Suppressor macrophage treated with lipopolysaccharide for 4 hours (primary cell): ENCODE measurements at regions not wholly inside any gene's neighbourhood (a gene's known extent, or its start where the extent isn't known, plus 50 kb on each side); places are given as distances from the start of the nearest gene placed in this dataset.

ENCODE experiments used
- DNase-seq: peaks from one replicate; pipeline ENCODE4 v3.0.0-alpha.2; 2020

DNA sequence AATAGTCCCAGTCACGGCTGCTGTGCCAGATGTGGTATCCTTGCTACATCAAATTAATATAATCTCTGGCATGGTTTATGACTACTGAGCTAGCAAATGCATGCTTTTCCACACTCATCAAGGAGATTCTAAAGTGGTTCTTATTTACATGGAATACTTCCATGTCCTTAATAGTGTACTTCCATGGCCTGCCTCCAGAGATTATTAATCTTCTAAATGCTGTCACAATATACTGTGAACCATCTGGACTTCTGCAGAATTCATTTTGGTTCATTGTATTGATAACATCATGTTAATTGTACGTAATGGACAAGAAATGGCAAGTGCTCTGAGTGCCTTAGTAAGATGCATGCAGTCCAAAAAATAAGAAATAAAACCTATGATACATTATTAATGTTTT, 230.8 kb downstream of the NUAK1 start:
- no peak for DNase-seq

- no peak for DNase-seq
These were observed 228.7 kb downstream of the NUAK1 start for GRCh38 chr12:105910030-105910429.

DNA sequence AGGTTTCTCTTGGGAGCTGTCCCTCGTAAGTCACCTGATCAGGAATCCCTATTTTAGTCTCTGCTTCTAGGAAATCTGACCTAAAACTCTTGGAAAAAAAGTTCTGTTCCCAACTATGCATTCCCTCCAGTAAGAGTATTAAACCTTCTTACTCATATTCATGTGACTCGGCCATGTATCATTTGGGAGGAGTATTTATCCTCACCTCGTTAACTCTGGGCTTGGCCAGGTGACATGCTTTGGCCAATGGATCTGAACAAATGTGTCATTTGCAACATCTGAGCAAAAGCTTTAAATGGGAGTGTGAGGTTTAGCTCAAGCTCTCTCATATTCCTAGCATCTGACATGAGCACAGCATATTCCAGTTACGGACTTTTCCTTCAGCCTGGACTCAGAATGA, 226.8 kb downstream of the NUAK1 start:
- no peak for DNase-seq

DNA sequence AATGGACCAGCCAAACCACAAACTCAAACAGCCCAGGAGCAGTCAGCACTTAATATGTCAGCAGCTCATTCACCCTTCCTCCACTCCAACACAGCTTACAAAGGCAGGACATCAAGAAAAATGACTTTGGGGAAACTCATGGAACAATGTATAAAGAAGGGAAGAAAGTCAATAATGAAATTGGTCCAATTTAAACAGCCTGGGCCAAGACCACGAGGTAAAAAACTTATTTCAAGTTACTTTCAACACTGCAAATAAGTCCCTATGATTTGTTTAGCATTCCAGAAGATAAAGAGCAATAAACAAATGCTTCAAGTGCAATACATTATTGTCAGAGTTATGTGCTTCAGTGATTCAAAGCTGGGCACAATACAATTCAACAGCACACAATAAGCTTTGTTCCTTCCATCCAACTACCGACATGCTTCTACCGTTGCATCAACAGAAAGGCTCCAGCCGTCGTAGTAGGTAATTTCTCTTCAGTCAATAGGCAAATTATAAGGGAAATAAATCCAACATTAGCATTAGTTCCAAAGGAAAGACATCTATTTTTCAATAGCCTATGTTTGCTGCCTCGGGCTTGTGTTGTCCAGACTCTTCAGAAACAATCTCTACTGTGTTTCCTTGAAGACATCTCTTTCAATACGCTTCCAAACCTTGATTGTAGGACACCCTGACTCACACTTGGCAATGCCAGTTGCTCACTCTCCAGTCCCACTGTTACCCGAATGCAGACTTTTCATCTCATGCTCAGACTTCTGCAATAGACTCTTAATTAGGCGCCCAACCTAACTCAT, 225.7 kb downstream of the NUAK1 start:
- DNase-seq, result no peak

- no peak for DNase-seq
These were observed 222.6 kb downstream of the NUAK1 start for GRCh38 chr12:105915997-105916759.

DNA sequence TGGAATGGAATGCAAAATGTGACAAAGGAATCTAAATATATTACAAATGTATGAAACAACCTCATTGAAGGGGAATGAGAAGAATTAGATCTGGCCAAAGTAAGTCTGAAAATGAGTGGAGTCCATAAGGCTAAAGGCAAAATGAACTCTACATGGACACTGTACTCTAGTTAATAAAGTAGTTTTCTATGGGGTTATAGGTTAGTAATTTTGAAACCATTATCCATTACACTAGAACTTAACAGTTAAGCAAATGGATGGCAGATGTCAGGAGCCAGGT, 222.1 kb downstream of the NUAK1 start:
- DNase-seq, result no peak

- DNase-seq, result no peak
These were observed 218.5 kb downstream of the NUAK1 start for GRCh38 chr12:105920161-105920684.

- no peak for DNase-seq
These were observed 217.7 kb downstream of the NUAK1 start for GRCh38 chr12:105921055-105921454.

- DNase-seq, result no peak
These were observed 216.7 kb downstream of the NUAK1 start for GRCh38 chr12:105921872-105922669.

DNA sequence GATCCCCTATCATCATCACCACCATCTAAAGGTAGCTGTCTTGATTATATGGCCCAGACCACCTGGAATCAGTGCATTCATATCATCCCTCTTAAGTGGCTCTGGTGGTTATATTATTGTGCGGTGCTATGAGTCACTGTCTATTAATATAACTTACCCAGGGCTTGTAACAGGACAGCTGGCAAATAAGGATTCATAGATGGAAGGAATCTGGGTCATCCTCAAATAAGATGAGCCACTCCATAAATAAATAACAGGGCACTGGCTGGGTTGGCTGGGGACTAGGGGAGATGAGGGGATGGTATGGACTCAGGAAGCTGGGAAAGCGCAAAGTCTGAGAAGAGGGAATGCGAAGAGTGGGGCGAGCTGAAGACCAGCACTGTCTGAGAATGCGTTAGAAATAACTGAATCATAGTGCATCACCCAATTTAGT, 216.1 kb downstream of the NUAK1 start:
- DNase-seq, result no peak

DNA sequence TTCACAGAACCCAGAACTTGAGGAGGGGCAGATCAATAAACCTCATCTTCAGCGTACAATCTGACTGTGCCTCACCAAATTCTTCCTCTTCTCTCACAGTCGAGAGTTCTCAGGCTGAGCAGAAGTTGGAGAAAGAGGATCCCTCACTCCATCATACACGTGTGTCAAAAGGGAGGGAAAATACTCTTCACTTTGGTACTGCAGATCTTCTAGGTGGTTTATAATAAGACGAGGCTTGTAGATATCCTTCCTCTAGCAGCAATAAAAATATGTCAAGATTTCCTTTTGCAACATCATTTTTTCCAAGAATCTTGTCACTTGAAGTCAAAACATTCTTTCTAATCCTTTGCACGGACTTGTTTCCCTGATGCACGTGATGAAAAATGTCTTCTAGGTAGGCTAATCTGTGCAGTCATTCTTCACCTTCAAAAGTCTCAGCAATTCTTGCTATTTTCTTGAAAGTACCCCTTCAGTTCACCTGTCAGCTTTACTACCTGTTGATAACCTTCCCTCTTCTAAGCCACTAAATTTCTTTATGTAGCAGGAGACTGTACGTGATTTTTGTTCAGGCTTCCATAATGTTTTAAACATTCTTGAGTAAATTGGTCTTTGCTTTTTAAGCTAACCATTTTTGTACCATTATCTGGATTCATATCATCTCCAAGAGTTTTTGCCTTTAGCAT, 214.1 kb downstream of the NUAK1 start:
- no peak for DNase-seq

DNA sequence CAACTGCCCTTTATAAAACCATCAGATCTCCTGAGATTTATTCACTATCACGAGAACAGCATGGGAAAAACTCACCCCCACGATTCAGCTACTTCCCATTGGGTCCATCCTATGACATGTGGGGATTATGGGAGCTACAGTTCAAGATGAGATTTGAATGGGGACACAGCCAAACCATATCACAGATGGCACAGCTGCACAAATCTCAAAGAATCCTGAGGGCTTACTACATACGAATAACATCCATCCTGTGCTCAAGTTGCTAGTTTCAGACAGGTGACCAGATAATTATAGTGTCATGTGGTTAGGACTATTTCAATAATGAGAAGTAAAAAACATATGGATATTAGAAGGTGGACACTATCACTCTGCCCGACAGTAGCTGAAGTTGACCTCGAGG, 211.2 kb downstream of the NUAK1 start:
- DNase-seq, result no peak

- no peak for DNase-seq
These were observed 210.3 kb downstream of the NUAK1 start for GRCh38 chr12:105928436-105928835.

DNA sequence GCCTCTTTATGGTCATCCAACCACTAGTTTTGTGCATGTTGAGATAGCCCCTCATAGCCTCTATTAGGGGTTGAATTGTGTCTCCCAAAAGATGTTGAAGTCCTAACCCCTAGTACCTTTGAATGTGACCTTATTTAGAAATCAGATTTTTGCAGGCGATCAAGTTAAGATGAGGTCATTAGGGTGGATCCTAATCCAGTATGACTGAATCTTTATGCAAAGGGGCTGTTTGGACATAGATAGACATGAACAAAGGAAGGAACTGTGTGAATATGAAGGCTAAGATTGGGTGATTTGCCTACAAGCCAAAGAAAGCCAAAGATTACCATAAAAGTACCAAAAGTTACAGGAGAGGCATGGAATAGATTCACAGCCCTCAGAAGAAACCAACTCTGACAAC, 209.6 kb downstream of the NUAK1 start:
- DNase-seq, result no peak

DNA sequence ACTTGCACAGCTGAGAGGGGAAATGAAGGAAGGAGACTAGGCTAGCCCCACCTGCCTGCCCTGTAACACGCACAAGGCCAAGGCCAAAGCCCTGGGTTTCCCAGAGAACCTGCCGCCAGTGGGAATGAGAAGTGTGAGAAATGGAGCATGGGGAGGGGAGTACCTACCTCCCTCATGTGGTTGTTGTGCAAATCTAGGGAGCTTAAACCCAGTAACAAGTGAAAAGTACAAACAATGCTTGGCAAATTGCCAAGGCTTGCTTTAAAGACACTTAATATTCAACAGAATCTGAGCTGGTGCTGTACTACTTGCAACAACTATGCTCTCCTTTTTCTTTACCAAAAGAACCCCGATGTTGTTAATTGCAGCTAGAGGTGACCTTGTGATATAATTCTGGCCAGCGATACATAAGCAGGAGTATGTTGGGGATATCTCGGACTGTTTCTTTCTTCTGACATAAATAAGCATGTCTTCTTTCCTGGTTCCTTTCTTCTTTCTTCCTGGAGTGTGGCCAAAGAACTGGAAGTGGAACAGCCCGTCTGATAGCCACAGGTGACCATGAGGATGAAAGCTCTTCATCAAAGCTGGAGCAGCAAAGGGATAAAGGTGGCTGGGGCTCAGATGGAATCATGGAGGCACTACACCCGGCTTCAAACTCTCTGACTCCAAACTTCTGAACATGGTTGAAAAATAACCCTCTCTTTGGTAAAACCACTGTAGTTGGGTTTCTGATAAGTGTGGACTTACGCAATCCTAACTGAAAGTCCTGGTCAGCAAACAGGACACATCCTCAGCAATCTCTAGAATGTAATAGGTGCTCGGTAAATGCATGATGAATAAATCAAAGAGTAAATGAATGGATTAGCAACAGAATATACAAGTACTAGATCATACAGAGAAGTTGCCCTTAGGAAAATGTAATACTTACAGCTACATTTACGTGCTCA, 207.9 kb downstream of the NUAK1 start:
- no peak for DNase-seq

DNA sequence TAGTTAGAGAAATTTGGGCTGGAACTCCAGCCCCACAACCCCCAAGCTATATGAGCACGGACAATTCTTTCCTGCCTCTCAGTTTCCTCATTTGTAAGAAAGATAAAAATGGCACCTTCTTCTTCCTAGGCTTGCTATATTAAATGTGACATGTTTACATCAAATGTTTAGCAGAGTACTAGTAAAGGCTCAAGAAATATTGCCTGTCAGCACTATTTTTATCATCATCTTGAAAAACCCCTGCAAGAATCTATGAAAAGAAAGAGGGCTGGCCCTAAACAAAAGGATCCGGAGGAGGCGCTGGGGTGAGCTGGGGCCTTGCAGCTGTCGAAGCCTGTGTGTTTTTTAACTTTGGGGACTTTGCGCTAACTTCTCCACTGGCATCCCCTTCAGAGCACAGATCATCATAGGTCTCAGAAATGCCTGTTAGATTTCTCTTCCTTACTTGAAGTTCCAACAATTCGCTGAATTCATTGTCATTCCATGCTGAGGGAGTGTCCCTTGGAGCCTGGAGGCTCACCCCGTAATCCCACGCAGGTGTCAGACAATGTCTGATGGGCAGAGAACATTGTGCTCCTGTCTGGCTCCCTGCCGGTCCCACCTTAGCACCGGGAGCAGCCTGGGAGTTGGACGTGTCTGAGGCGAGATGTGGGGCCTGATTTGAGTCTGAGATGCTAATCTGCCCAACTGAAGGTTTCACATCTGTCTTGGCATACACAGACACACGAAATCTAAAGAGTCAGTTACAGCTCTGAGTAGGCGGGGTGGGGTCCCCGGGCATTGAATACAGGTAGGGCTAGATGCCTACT, 206.8 kb downstream of the NUAK1 start:
- no peak for DNase-seq

DNA sequence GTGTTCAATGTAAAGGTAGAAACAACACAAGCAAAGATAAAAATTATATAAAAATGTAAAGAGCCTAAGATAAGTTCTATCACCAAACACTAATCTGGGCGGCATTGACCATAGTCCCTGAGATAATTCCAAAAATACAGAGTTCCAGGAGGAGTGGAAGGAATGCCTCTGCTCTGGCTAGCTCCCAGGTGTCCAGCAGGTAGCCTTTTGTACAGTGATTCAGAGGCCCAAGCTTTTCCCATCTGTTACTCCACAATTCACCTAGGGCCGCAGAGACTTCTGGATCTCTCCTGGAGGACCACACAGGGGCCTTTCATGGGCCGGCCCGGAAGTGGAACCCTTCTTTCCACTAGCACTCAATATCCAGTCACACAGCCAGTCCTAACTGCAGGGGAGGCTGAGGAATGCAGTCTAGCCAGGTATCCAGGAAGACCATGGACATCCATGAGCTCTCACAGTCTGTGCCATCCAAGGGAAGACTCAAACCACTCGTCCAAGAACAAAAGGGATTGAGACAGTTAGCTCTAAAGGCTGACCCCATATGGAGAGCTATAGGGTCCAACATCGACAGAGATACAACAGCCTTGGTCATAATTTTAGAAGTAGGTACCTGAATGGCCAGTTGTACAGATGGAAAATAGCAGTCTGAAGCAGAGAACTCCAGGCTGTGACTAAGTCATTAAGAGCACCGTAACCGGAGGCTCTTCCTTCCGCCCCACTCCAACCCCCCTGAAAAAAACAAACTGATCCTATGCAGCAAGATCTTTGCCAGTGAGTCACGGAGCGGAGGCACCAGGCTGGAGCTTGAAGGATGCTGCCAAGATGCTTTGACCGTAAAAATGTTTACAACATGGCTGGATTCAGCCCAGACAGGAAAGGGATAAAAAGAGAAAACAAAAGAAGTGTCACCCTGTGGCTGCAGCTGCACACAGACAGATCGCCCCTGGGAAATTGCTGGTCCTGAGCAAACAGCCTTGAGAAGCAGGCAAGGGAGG, 204.8 kb downstream of the NUAK1 start:
- no peak for DNase-seq

- no peak for DNase-seq
These were observed 203.6 kb downstream of the NUAK1 start for GRCh38 chr12:105935106-105935505.

- DNase-seq, result no peak
These were observed 202.8 kb downstream of the NUAK1 start for GRCh38 chr12:105935981-105936380.

GRCh38 chr12:105936496-105936895, 202.3 kb downstream of the NUAK1 start:
- DNase-seq, result no peak
